ENCODE measurements at regions not wholly inside any gene's neighbourhood (a gene's known extent, or its start where the extent isn't known, plus 50 kb on each side); places are given as distances from the start of the nearest gene placed in this dataset.

DNA sequence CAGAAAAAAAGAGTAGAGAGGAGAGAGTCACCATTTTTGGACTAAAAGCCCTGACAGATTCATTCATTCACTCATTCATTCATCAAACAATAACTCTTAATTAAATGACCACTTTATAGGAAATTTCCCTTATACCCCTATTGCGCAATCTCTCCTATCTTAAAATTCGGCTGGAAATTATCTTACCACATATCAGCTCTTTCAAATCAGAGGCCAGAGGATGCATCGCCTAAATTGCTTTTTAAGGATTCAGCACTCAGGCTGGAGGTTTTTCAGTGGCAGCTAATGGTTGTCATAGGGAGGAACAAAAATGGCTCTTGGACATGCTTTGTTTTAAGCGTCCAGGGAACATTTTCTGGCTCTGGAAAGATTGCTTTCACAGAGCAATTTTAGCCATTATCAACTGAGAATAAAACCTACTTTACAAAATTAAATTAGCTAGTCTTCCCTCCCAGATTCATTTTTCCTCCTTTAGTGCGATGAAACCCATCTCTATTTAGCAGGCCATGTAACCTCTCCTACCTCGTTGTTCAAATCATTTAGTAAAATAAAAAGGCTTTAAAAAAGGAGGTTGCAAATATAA is 115.2 kb downstream of the OLFM4 start:
- DNase-seq (ENCODE audit: low read depth) = no peak
- no peak for TF ChIP-seq CTCF (conservative IDR thresholded peaks at IDR 0.05; ENCODE audit: low read depth, low read length)
- H3K4me3 ChIP-seq (ENCODE audit: low read length) = no peak overlapping the region

- DNase-seq (ENCODE audit: low read depth) = no peak
- no peak for TF ChIP-seq CTCF (conservative IDR thresholded peaks at IDR 0.05; ENCODE audit: low read depth, low read length)
- no peak overlapping the region for H3K4me3 ChIP-seq (ENCODE audit: low read length)
Observed at GRCh38 chr13:53144826-53145225, 116.2 kb downstream of the OLFM4 start.

DNA sequence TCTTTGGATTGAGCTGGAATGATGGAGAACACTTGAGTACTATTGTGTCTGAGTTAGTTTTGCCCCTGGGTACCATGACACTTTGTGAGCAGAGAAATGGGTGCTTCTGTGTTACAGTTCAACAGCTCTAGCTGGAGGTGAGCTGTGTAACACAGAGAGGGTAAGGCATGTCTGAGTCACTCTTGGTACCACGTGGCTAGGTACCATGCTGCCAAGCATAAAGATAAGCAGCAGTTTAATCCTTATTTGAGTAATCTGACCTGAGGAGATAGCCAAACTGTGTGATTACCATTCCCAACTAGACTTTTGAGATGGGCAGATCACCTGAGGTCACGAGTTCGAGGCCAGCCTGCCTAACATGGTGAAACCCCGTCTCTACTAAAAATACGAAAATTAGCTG is 122.0 kb downstream of the OLFM4 start:
- no peak for TF ChIP-seq CTCF (conservative IDR thresholded peaks at IDR 0.05; ENCODE audit: low read depth, low read length)
- H3K4me3 ChIP-seq (ENCODE audit: low read length) = no peak overlapping the region
- peak; percentile 1 for DNase-seq (ENCODE audit: low read depth)

- H3K4me3 ChIP-seq (ENCODE audit: low read length) = no peak overlapping the region
- DNase-seq (ENCODE audit: low read depth) = peak; percentile 2
- TF ChIP-seq CTCF (conservative IDR thresholded peaks at IDR 0.05; ENCODE audit: low read depth, low read length) = peak; percentile 64
Observed at GRCh38 chr13:53151336-53152056, 122.9 kb downstream of the OLFM4 start.

GRCh38 chr13:53152057-53152421 is 123.4 kb downstream of the OLFM4 start:
- no peak overlapping the region for H3K4me3 ChIP-seq (ENCODE audit: low read length)
- no peak for TF ChIP-seq CTCF (conservative IDR thresholded peaks at IDR 0.05; ENCODE audit: low read depth, low read length)
- DNase-seq (ENCODE audit: low read depth) = no peak

DNA sequence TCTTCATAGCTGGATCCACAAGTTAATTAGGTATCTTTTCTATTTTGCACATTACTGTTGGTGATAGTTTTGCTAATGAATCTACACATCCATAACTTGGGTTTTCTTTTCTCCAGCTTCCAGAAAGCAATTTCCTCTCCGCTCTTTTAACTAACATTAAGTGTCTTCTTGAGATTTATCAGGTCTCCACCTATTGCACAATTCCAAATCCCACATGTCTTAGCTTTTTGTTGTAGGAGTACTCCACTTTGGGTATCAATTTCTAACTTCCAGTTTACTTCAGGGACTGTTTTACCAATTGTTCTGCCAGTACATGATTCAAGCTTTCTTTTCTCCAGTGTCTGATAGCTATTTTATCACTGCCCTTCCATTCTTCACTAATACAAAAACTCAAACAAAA is 129.6 kb downstream of the OLFM4 start:
- no peak overlapping the region for H3K4me3 ChIP-seq (ENCODE audit: low read length)
- no peak for TF ChIP-seq CTCF (conservative IDR thresholded peaks at IDR 0.05; ENCODE audit: low read depth, low read length)
- no peak for DNase-seq (ENCODE audit: low read depth)

- no peak overlapping the region for H3K4me3 ChIP-seq (ENCODE audit: low read length)
- DNase-seq (ENCODE audit: low read depth) = no peak
- no peak for TF ChIP-seq CTCF (conservative IDR thresholded peaks at IDR 0.05; ENCODE audit: low read depth, low read length)
Observed at GRCh38 chr13:53159431-53159830, 130.8 kb downstream of the OLFM4 start.

Measured in retinal pigment epithelial cell (primary cell).